AG08396 (cell line): ENCODE measurements at regions not wholly inside any gene's neighbourhood (a gene's known extent, or its start where the extent isn't known, plus 50 kb on each side); places are given as distances from the start of the nearest gene placed in this dataset.
"Not testable (repeated sequence)": the region's sequence is repeated elsewhere in the genome, so short reads cannot be mapped to it uniquely, and the experiment has no call there.

ENCODE experiments used
- DNase-seq: peaks from one replicate; pipeline ENCODE4 v3.0.0; 2012; ENCODE audit warnings: low spot score, mixed read lengths

- DNase-seq, result no peak
These were observed 724.7 kb downstream of the METTL4 start for GRCh38 chr18:1846640-1847039.

DNA sequence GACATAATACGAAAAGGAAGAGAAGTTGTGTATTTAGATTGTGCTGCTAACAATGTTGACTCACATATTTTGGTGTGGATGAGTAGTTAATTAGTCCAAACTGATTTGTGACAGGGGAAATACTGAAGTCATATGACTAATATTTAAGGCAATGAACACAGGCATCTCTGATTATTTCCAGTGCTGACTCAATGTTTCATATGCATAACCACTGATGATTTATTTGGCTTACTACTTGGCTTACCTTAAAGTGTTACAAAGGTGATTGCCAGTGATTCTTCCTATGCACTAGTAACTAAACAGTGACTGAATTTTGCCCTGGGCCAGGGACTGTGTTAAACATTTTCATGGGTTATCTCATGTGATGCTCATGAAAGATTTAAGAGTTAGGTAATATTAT, 722.6 kb downstream of the METTL4 start:
- no peak for DNase-seq

- no peak for DNase-seq
These were observed 721.9 kb downstream of the METTL4 start for GRCh38 chr18:1849386-1849785.

- not testable (repeated sequence) for DNase-seq
These were observed 714.0 kb downstream of the METTL4 start for GRCh38 chr18:1857281-1857680.

DNA sequence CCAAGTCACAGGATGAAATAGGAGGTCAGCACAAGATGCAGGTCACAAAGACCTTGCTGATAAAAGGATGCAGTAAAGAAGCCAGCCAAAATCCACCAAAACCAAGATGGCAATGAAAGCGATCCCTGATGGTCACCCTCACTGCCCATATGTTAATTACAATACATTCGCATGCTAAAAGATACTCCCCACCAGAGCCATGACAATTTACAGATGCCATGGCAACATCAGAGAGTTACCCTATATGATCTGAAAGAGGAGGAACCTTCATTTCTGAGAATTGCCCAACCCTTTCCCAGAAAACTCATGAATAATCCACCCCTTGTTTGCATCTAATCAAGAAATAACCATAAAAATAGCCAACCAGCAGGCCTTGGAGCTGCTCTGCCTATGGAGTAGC, 709.8 kb downstream of the METTL4 start:
- no peak for DNase-seq

- DNase-seq, result no peak
These were observed 705.4 kb downstream of the METTL4 start for GRCh38 chr18:1865869-1866268.

GRCh38 chr18:1872274-1872673, 699.0 kb downstream of the METTL4 start:
- DNase-seq, result no peak

- no peak for DNase-seq
These were observed 696.1 kb downstream of the METTL4 start for GRCh38 chr18:1875219-1875618.

- DNase-seq, result no peak
These were observed 686.7 kb downstream of the METTL4 start for GRCh38 chr18:1884623-1885022.

DNA sequence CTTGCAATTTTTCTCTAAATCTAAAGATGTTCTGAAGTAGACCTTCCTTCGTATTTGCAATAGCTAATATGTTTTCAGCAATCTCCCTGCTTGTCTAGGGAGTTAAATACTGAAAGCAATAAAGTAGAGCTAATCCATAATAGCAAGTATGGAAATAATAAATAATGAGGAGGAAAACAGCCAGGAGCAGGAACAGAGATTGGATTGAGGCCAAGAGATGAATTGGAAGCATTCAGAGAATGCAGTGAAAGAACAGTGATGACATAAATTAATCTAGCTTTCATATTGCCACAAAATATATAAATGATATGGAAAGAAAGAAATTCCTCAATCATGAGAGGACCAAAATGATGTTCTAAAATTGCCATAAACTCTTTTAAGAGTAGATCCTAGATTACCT, 679.7 kb downstream of the METTL4 start:
- DNase-seq, result no peak

DNA sequence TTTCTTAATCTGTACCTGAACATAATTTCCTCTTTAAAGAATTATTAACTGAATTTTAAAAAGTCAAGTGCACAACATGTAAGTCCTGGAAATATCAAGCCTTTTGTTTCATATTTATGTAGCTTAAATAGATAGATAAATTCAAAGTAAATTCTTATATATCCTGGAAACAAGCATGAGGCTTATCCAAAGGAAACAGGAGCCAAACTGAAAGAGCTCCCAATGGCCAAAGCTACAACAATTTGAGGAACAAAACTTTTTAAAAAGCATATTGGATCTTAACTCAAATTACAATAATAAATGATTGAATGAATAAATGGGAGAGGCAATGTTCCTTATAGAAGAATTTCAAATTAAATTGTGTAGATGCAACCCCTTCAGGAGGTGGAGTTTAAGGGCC, 679.1 kb downstream of the METTL4 start:
- DNase-seq, result no peak

DNA sequence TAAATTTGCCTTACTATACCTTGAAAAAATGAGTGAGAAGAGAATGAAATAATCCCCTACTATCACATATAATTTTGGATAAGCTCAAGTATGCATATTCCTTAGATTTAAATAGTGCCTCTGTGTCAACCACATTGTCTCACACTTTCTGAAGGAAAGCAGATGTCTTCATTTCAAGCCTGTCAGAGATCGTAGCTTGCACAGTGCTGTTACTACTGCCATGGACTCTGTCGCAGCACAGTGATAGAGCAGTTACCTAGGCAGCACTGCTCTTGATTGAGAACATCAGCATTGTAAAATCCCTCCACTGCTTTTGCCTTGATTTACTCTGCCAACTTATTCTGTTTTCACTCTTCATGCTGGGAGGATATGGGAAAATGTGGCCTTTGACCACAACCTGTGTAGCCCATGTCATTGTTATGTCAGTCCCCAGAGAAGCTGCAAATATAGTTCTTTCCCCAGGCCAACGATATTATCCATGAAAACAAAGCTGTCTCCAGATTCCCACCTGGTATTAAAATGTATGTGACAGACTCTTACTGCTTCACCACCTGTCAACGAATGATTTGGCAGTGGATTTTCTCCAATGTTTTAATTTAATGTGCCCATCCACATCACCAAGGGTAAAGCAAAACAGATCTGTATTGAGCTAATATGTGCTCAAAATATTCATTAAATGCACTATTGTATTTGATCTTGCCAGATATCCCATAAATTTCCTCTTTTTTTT, 675.7 kb downstream of the METTL4 start:
- no peak for DNase-seq

- no peak for DNase-seq
These were observed 664.9 kb downstream of the METTL4 start for GRCh38 chr18:1906421-1906820.

DNA sequence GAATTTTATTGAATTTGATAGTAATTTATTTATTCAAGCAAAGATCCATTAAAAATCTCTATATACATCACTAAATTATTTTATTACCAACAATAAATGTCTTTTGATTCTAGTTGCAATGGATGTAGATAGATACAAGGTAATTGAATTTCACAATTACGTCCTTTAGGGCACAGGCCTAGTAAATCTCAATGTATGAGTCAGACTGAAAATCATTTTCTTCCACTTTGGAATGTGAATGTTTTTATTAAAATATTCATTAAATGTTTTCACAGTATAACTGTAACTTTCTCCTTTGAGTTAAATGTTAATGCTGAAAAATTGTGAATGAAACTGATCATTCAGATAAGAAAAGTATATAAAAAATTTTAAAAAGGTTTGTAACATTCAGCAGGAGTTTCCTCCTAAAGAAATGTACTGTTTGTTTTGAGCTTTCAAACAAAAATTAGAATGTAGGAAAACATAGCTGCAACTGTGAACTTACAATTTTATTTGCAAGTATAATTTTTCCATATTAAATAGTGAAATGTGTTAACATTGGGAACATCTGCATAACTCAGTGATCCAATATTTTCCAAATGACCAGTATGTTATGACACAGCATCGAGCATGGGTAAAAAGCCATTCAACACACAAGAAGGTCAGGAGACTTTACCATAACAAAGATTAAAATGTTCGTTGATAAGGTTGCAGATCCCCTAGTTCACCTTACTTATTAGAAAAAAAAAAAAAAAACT, 663.7 kb downstream of the METTL4 start:
- no peak for DNase-seq

DNA sequence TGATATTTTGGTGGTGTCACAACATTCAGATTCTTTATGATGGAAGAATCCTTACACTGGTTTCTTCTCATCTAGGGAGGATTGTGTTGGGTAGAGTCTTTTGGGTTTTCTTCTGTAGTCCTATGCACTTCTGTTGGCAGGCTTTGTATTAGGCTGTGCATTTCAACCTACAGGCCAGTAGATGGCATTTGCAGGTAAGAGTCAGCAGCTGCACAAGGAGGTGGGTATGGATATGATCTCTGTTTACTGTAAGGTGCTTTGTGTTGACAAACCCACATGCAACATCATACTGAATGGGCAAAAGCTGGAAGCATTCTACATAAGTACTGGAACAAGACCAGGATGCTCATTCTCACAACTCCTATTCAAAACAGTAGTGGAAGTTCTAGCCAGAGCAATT, 656.8 kb downstream of the METTL4 start:
- DNase-seq, result no peak

DNA sequence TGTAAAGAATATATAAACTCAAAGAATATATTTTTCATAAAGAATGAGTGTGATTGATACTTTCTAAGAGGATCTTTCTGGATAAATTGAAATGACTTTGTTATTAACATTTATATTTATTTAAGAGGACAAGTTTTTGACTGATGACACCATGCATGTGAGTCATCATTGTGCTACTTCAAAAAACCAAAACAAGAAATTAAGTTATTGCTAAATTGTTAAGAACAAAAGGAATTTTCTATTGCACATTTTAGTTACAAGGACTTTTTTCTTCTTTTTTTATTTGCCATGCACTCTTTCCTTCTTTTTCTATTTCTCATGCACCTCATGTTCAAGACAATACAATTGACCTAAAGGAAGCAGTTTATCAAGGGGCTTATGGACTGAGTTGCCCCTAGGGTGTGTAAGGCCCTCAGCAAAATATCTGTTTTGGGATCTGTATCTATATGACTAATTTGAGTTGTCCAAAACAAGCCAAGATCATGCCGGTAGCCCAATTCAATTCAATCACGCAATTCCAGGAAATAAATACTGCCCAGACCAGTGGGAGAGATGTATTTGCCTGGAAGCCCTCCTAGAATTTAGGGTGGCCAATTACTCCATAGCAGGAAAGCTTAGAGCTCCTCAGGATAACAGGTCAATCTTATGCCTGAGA, 654.3 kb downstream of the METTL4 start:
- no peak for DNase-seq

GRCh38 chr18:1917569-1917968, 653.7 kb downstream of the METTL4 start:
- DNase-seq, result no peak

- no peak for DNase-seq
These were observed 649.2 kb downstream of the METTL4 start for GRCh38 chr18:1922066-1922465.

DNA sequence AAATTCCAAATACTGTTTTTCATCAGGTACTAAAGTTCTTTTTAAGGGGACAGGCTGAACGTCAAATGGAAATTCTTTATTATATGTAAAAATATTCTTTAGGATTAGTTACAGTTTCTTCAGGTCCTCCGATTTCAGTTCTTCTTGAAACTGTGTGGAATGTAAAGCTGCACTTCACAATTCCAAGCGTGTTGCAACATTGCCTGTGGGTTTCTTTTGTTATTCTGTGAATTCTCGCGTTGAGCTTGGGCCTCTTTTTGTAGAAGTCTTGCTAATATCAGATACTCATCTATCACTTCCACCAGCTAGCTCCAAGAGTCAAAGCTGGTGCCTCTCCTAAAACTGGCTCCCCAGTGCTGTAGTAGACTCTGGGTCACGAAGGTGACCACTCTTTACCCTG, 642.6 kb downstream of the METTL4 start:
- no peak for DNase-seq

DNA sequence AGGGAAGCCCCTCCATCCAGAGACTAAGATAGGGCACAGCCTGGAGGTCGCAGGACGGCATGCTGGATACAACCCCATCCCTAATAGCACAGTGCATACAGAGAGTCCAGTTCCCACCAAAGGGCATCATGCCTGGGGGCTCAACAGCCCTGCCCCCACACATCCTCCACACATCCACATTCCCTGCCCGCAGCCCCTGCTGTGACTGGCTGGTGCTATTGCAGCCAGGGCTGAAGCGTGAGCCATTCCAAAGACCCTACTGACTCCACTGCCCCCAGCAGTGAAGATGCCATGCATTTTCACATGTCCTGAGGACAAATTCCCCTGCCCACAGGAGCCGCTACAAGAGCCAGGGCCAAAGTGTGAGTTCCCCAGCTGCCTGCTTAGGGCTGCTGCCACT, 641.6 kb downstream of the METTL4 start:
- DNase-seq, result no peak

GRCh38 chr18:1930291-1931270, 640.7 kb downstream of the METTL4 start:
- no peak for DNase-seq

- DNase-seq, result no peak
These were observed 618.8 kb downstream of the METTL4 start for GRCh38 chr18:1952486-1952885.
